ENCODE measurements at regions not wholly inside any gene's neighbourhood (a gene's known extent, or its start where the extent isn't known, plus 50 kb on each side); places are given as distances from the start of the nearest gene placed in this dataset.
"Not testable (repeated sequence)": the region's sequence is repeated elsewhere in the genome, so short reads cannot be mapped to it uniquely, and the experiment has no call there.

- in situ Hi-C loops (cut with HindIII; ENCODE audit: extremely low pct_ligation_motif_present, low pct_unique_long_range_greater_than_20kb) = no loop called here
- DNase-seq (ENCODE audit: low spot score) (no peak), FAIRE-seq (no peak), ATAC-seq (no peak; the same call in 2 of the 3 replicates)
- H3K36me3 ChIP-seq (replicated peaks in 1 of 2; ENCODE audit: control insufficient read depth in 1 of 2, insufficient read depth in 2 of 2, low read length in 2 of 2) = no peaks in the 10 kb centered on the region
- H3K27ac ChIP-seq (ENCODE audit: extremely low read length, insufficient read depth, low read length) = no peak overlapping the region
- no peak overlapping the region for H3K4me3 ChIP-seq (replicated peaks in 1 of 3; ENCODE audit: insufficient read depth in 1 of 3, low read depth in 2 of 3, low read length in 3 of 3)
- H3K27me3 ChIP-seq (ENCODE audit: control insufficient read depth in 1 of 2, insufficient read depth in 2 of 2, low read length in 2 of 2) = no peaks in the 10 kb centered on the region; a peak in 2 of 5 replicates
- 7% methylated on average over 3 of the region's 3 CpGs for WGBS (ENCODE audit: low lambda C conversion rate)
- no peak overlapping the region for H3K9ac ChIP-seq (ENCODE audit: insufficient read depth, low read depth, low read length)
- ChIA-PET POLR2A (no interaction called here), CTCF (ENCODE audit: low intra/inter-chr PET ratio, low total read pairs) (no interaction called here)
- H3K4me2 ChIP-seq (ENCODE audit: low read depth, low read length) = no peak overlapping the region
- no peaks in the 10 kb centered on the region for H3K9me3 ChIP-seq (ENCODE audit: low read length)
- H4K20me1 ChIP-seq (ENCODE audit: insufficient read depth, low read length) = no peaks in the 10 kb centered on the region
- H2AFZ ChIP-seq (ENCODE audit: low read length) = no peak overlapping the region
- no peaks in the 10 kb centered on the region for H3K4me1 ChIP-seq (ENCODE audit: insufficient read depth, low read length)
- BruUV-seq (replicated peaks) = no TSS peak
- no peaks in the 10 kb centered on the region for H3K79me2 ChIP-seq (ENCODE audit: insufficient read depth, low read length)
- TF ChIP-seq ERF (CRISPR knock-in tag; IDR thresholded peaks at IDR 0.05) (no peak), ZBTB25 (CRISPR knock-in tag; IDR thresholded peaks at IDR 0.05) (no peak), SNAPC5 (CRISPR knock-in tag; IDR thresholded peaks at IDR 0.05; ENCODE audit: borderline replicate concordance) (no peak), TEAD2 (CRISPR knock-in tag; IDR thresholded peaks at IDR 0.05) (no peak), ZNF230 (CRISPR knock-in tag; IDR thresholded peaks at IDR 0.05) (no peak), ZNF136 (CRISPR knock-in tag; IDR thresholded peaks at IDR 0.05; ENCODE audit: low read depth) (no peak), TCF7 (IDR thresholded peaks at IDR 0.05; ENCODE audit: low read depth) (no peak), BORCS8-MEF2B (CRISPR knock-in tag; IDR thresholded peaks at IDR 0.05) (no peak), KMT2A (CRISPR knock-in tag; IDR thresholded peaks at IDR 0.05) (no peak), HES4 (CRISPR knock-in tag; IDR thresholded peaks at IDR 0.05; ENCODE audit: borderline replicate concordance) (no peak), HMG20A (CRISPR knock-in tag; IDR thresholded peaks at IDR 0.05; ENCODE audit: borderline replicate concordance) (no peak), TCF12 (IDR thresholded peaks at IDR 0.05) (no peak), TCF12 (CRISPR knock-in tag; IDR thresholded peaks at IDR 0.05) (no peak), ZNF44 (CRISPR knock-in tag; IDR thresholded peaks at IDR 0.05) (no peak), FOXO1 (CRISPR knock-in tag; IDR thresholded peaks at IDR 0.05) (no peak), SMYD3 (CRISPR knock-in tag; IDR thresholded peaks at IDR 0.05) (no peak), ARNT2 (CRISPR knock-in tag; IDR thresholded peaks at IDR 0.05; ENCODE audit: low read depth) (no peak), SALL1 (CRISPR knock-in tag; IDR thresholded peaks at IDR 0.05) (no peak), ZNF367 (CRISPR knock-in tag; IDR thresholded peaks at IDR 0.05; ENCODE audit: borderline replicate concordance) (no peak), TOPORS (CRISPR knock-in tag; IDR thresholded peaks at IDR 0.05) (no peak), ZNF550 (CRISPR knock-in tag; IDR thresholded peaks at IDR 0.05; ENCODE audit: borderline replicate concordance) (no peak)
- intact Hi-C loops (cut with micrococcal nuclease; ENCODE audit: unreplicated experiment) = no loop called here
These were observed 317.1 kb upstream of the SPRED2 start for GRCh38 chr2:65749545-65749944.

- H4K20me1 ChIP-seq (ENCODE audit: insufficient read depth, low read length); H3K4me2 ChIP-seq (ENCODE audit: low read depth, low read length); in situ Hi-C loops (cut with HindIII; ENCODE audit: extremely low pct_ligation_motif_present, low pct_unique_long_range_greater_than_20kb); CTCF ChIA-PET (ENCODE audit: low intra/inter-chr PET ratio, low total read pairs); FAIRE-seq; H3K9me3 ChIP-seq (ENCODE audit: low read length); H3K9ac ChIP-seq (ENCODE audit: insufficient read depth, low read depth, low read length); DNase-seq (ENCODE audit: low spot score); ATAC-seq; H3K4me1 ChIP-seq (ENCODE audit: insufficient read depth, low read length); H3K4me3 ChIP-seq (replicated peaks in 1 of 3; ENCODE audit: insufficient read depth in 1 of 3, low read depth in 2 of 3, low read length in 3 of 3); intact Hi-C loops (cut with micrococcal nuclease; ENCODE audit: unreplicated experiment); H2AFZ ChIP-seq (ENCODE audit: low read length); H3K36me3 ChIP-seq (replicated peaks in 1 of 2; ENCODE audit: control insufficient read depth in 1 of 2, insufficient read depth in 2 of 2, low read length in 2 of 2); H3K79me2 ChIP-seq (ENCODE audit: insufficient read depth, low read length); BruUV-seq (replicated peaks); H3K27me3 ChIP-seq (ENCODE audit: control insufficient read depth in 1 of 2, insufficient read depth in 2 of 2, low read length in 2 of 2); H3K27ac ChIP-seq (ENCODE audit: extremely low read length, insufficient read depth, low read length); POLR2A ChIA-PET: not testable (repeated sequence)
- WGBS (ENCODE audit: low lambda C conversion rate) = 32% methylated on average over 4 of the region's 4 CpGs
These were observed 315.5 kb upstream of the SPRED2 start for GRCh38 chr2:65747875-65748274.
